PC-3 (cell line): ENCODE measurements at regions not wholly inside any gene's neighbourhood (a gene's known extent, or its start where the extent isn't known, plus 50 kb on each side); places are given as distances from the start of the nearest gene placed in this dataset.

ENCODE experiments used
- ATAC-seq: fragments of 200-7000 bp; cut with Tn5 transposase; 2 replicates; pipeline ENCODE4 v1.9.1; 2020; ENCODE audit warnings: mild to moderate bottlenecking, moderate library complexity
- BruUV-seq: library from RNA; stranded (reverse); fragments of 400-500 nt; replicated peaks from 2 replicates; lab custom pipeline; 2021; lab: Mats Ljungman, UMichigan
- CTCF ChIA-PET: fragments of 300-600 bp; sonication (Branson Sonifier 250); formaldehyde crosslinking; loops from one replicate; lab custom pipeline; 2022; ENCODE audit warnings: antibody characterized with exemption; lab: Charles Lee
- POLR2A ChIA-PET: fragments of 300-600 bp; sonication (Branson Sonifier 250); formaldehyde crosslinking; loops from one replicate; lab custom pipeline; 2022; ENCODE audit warnings: antibody characterized with exemption; ENCODE audit not compliant: unreplicated experiment; lab: Charles Lee
- DNase-seq: peaks from one replicate; pipeline ENCODE4 v3.0.0-alpha.2; 2015
- H2AFZ ChIP-seq: fragments of 300-600 bp; sonication (generic); 2 replicates; pipeline ENCODE4 v1.6.0; 2016; ENCODE audit warnings: antibody characterized with exemption, low read length
- H3F3A ChIP-seq: fragments of 300-600 bp; sonication (generic); one replicate; pipeline ENCODE4 v1.6.0; 2017; ENCODE audit warnings: antibody characterized with exemption, low read length, control low read depth, mild to moderate bottlenecking; ENCODE audit not compliant: unreplicated experiment
- H3K27ac ChIP-seq: fragments of 300-600 bp; sonication (generic); 2 replicates; pipeline ENCODE4 v1.5.1; 2016; ENCODE audit warnings: mild to moderate bottlenecking, low read length
- H3K27me3 ChIP-seq: fragments of 300-600 bp; sonication (generic); 2 replicates; pipeline ENCODE4 v1.6.1; 2016; ENCODE audit warnings: low read length, mixed read lengths
- H3K36me3 ChIP-seq: fragments of 300-600 bp; sonication (generic); 2 replicates; pipeline ENCODE4 v1.6.1; 2016; ENCODE audit warnings: low read depth, mixed run types, low read length, mixed read lengths
- H3K4me1 ChIP-seq: fragments of 300-600 bp; sonication (generic); 2 replicates; pipeline ENCODE4 v1.5.1; 2016; ENCODE audit warnings: low read length; ENCODE audit not compliant: insufficient read depth
- H3K4me2 ChIP-seq: fragments of 300-600 bp; sonication (generic); 2 replicates; pipeline ENCODE4 v1.6.0; 2016; ENCODE audit warnings: low read length
- H3K4me3 ChIP-seq: fragments of 300-600 bp; sonication (generic); 2 replicates; pipeline ENCODE4 v1.5.1; 2016; ENCODE audit warnings: mild to moderate bottlenecking, low read length, mixed read lengths
- H3K79me2 ChIP-seq: fragments of 300-600 bp; sonication (generic); 2 replicates; pipeline ENCODE4 v1.6.1; 2017; ENCODE audit warnings: low read length, mixed read lengths
- H3K9ac ChIP-seq: fragments of 300-600 bp; sonication (generic); 2 replicates; pipeline ENCODE4 v1.6.0; 2016; ENCODE audit warnings: mild to moderate bottlenecking, low read length
- H3K9me2 ChIP-seq: fragments of 300-600 bp; sonication (generic); replicated peaks from 2 replicates; pipeline ENCODE4 v1.6.1; 2016; ENCODE audit warnings: mixed run types, low read length, mixed read lengths
- H3K9me3 ChIP-seq: fragments of 300-600 bp; sonication (generic); 2 replicates; pipeline ENCODE4 v1.6.1; 2016; ENCODE audit warnings: low read length, mixed read lengths
- H4K20me1 ChIP-seq: fragments of 300-600 bp; sonication (generic); 2 replicates; pipeline ENCODE4 v1.6.1; 2016; ENCODE audit warnings: low read length, mixed read lengths
- EZH2 ChIP-seq: fragments of 300-600 bp; sonication (generic); IDR thresholded peaks from one replicate; pipeline ENCODE4 v1.6.1; 2017; ENCODE audit warnings: antibody characterized with exemption, mild to moderate bottlenecking, low read length; ENCODE audit not compliant: unreplicated experiment
- EZH2phosphoT487 ChIP-seq: fragments of 300-600 bp; sonication (generic); IDR thresholded peaks from 2 replicates; pipeline ENCODE4 v1.6.1; 2018; ENCODE audit warnings: mild to moderate bottlenecking, antibody characterized with exemption, low read length, borderline replicate concordance
- intact Hi-C: fragments of 100-400 bp; cut with micrococcal nuclease; formaldehyde crosslinking; loops from 2 replicates; pipeline ENCODE4 v1.9.0; 2023
- TF ChIP-seq, protein P1 (sequence below): fragments of 300-600 bp; sonication (generic); conservative IDR thresholded peaks from 2 replicates; pipeline ENCODE4 v1.5.1; 2017; ENCODE audit warnings: antibody characterized with exemption, low read depth, mild to moderate bottlenecking, low read length

DNA sequence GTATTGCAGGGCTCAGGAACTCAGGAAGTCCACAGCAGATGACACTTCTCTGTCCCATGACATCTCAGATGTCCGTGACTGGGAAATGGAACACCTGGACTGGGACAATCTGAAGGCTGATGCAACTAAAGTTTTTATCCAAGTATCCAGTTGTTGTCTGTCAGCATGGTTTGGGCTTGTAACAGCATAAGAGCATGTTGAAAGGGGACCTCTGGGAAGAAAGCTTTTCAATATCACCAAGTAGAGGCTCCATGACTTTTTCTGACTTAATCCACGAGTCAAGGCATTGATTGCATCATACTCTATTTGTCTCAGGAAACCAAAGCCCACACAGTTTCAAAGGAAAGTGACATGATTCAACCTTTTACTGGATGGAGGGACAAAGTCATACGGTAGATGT lies 807.7 kb downstream of the MTRR start:
- intact Hi-C loops, result no loop called here
- no peaks in the 10 kb centered on the region for H3K27me3 ChIP-seq
- no peaks in the 10 kb centered on the region for H4K20me1 ChIP-seq
- CTCF ChIA-PET, result no interaction called here
- no peaks in the 10 kb centered on the region for H3K9me2 ChIP-seq
- TF ChIP-seq, protein P1, sequence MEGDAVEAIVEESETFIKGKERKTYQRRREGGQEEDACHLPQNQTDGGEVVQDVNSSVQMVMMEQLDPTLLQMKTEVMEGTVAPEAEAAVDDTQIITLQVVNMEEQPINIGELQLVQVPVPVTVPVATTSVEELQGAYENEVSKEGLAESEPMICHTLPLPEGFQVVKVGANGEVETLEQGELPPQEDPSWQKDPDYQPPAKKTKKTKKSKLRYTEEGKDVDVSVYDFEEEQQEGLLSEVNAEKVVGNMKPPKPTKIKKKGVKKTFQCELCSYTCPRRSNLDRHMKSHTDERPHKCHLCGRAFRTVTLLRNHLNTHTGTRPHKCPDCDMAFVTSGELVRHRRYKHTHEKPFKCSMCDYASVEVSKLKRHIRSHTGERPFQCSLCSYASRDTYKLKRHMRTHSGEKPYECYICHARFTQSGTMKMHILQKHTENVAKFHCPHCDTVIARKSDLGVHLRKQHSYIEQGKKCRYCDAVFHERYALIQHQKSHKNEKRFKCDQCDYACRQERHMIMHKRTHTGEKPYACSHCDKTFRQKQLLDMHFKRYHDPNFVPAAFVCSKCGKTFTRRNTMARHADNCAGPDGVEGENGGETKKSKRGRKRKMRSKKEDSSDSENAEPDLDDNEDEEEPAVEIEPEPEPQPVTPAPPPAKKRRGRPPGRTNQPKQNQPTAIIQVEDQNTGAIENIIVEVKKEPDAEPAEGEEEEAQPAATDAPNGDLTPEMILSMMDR, result no peak
- TF ChIP-seq EZH2 (no peak), EZH2phosphoT487 (no peak)
- no peak overlapping the region for H3K27ac ChIP-seq
- no peaks in the 10 kb centered on the region for H3K79me2 ChIP-seq
- POLR2A ChIA-PET, result no interaction called here
- no peak overlapping the region for H3K4me3 ChIP-seq
- no peaks in the 10 kb centered on the region for H3F3A ChIP-seq
- ATAC-seq (no peak), DNase-seq (peak; percentile 37)
- no peaks in the 10 kb centered on the region; the same call in 1 of the 2 replicates for H3K9me3 ChIP-seq
- H3K4me1 ChIP-seq, result no peaks in the 10 kb centered on the region
- H2AFZ ChIP-seq, result no peak overlapping the region
- H3K4me2 ChIP-seq, result no peak overlapping the region
- no peaks in the 10 kb centered on the region for H3K36me3 ChIP-seq
- BruUV-seq, result no TSS peak
- no peak overlapping the region for H3K9ac ChIP-seq

DNA sequence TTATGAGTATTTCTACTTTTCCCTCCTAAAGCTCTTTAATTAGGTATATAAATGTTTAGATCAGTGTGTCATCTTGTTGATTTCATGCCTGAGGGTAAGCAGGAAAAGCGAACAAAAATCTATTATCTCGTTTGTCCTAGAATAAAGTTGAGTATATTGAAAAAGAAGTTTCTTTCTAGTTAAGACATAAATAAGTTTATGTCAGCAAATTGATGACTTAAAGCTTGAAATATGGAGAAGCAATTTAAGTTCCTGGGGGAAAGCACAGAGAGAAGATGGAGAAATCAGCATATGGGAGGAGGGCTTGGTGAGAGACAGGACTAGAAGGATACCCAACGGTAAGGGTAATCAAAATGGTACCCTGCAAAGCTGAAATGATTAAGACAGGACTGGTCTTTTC lies 813.4 kb downstream of the MTRR start:
- TF ChIP-seq EZH2phosphoT487 (no peak), EZH2 (no peak)
- TF ChIP-seq, protein P1, result no peak
- no TSS peak for BruUV-seq

DNA sequence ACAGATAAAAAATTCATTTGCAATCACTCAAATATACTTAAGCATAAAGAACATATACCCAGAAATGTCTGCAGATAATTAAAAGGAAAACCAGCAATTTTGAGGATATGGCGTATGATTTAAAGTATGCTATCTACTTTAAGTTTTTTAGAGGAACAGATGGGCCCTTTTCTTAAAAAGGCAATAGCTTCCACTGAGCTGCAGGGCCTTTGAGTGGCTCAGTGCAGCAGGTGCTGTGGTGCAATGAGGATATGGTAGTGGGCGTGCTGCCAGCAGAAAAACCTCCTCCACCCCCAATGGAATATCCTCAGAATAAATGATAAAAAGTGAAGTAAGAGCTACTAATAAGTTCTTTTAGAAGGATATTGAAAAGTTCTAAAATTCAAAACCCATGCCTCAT lies 814.5 kb downstream of the MTRR start:
- Histone ChIP-seq H3K36me3 (no peaks in the 10 kb centered on the region), H3K27ac (no peak overlapping the region), H4K20me1 (no peaks in the 10 kb centered on the region), H3K4me3 (no peak overlapping the region), H3K27me3 (no peaks in the 10 kb centered on the region), H2AFZ (no peak overlapping the region), H3K9me3 (no peaks in the 10 kb centered on the region; the same call in 1 of the 2 replicates), H3K79me2 (no peaks in the 10 kb centered on the region), H3K9me2 (no peaks in the 10 kb centered on the region), H3F3A (no peaks in the 10 kb centered on the region), H3K9ac (no peak overlapping the region), H3K4me2 (no peak overlapping the region), H3K4me1 (no peaks in the 10 kb centered on the region)
- ATAC-seq (no peak), DNase-seq (no peak)
- CTCF ChIA-PET, result no interaction called here
- BruUV-seq, result no TSS peak
- TF ChIP-seq, protein P1, result no peak
- TF ChIP-seq EZH2, result no peak
- TF ChIP-seq EZH2phosphoT487, result no peak
- POLR2A ChIA-PET, result no interaction called here
- intact Hi-C loops, result no loop called here

More for the DNA sequence above, 813.4 kb downstream of the MTRR start:
- Histone ChIP-seq H3F3A (no peaks in the 10 kb centered on the region), H2AFZ (no peak overlapping the region), H3K79me2 (no peaks in the 10 kb centered on the region), H3K4me1 (no peaks in the 10 kb centered on the region), H3K4me3 (no peak overlapping the region), H3K4me2 (no peak overlapping the region), H3K9ac (no peak overlapping the region), H3K36me3 (no peaks in the 10 kb centered on the region), H3K9me2 (no peaks in the 10 kb centered on the region), H4K20me1 (no peaks in the 10 kb centered on the region), H3K9me3 (no peaks in the 10 kb centered on the region; the same call in 1 of the 2 replicates), H3K27me3 (no peaks in the 10 kb centered on the region), H3K27ac (no peak overlapping the region)
- DNase-seq (no peak), ATAC-seq (no peak)
- intact Hi-C loops, result no loop called here
- ChIA-PET POLR2A (no interaction called here), CTCF (no interaction called here)
